Neural cell (in vitro differentiated cells): ENCODE measurements at regions not wholly inside any gene's neighbourhood (a gene's known extent, or its start where the extent isn't known, plus 50 kb on each side); places are given as distances from the start of the nearest gene placed in this dataset.

Experiments used
- EZH2 ChIP-seq: fragments of 200-600, 300-800 bp; shearing (Covaris generic), sonication (generic); IDR thresholded peaks from 2 replicates; pipeline ENCODE4 v1.6.1; 2014; ENCODE audit warnings: antibody characterized with exemption, low read length, borderline replicate concordance, mild to moderate bottlenecking; ENCODE audit not compliant: insufficient read depth, poor library complexity, severe bottlenecking
- TF ChIP-seq, protein P1 (sequence below): fragments of 450-650 bp; IDR thresholded peaks from 2 replicates; pipeline ENCODE4 v1.5.1; 2014; ENCODE audit warnings: antibody characterized with exemption, mild to moderate bottlenecking, moderate library complexity; ENCODE audit not compliant: poor library complexity, severe bottlenecking
- TF ChIP-seq, protein P2 (sequence below): IDR thresholded peaks from 2 replicates; pipeline ENCODE4 v1.6.1; 2012; ENCODE audit warnings: borderline replicate concordance

- TF ChIP-seq, protein P1, sequence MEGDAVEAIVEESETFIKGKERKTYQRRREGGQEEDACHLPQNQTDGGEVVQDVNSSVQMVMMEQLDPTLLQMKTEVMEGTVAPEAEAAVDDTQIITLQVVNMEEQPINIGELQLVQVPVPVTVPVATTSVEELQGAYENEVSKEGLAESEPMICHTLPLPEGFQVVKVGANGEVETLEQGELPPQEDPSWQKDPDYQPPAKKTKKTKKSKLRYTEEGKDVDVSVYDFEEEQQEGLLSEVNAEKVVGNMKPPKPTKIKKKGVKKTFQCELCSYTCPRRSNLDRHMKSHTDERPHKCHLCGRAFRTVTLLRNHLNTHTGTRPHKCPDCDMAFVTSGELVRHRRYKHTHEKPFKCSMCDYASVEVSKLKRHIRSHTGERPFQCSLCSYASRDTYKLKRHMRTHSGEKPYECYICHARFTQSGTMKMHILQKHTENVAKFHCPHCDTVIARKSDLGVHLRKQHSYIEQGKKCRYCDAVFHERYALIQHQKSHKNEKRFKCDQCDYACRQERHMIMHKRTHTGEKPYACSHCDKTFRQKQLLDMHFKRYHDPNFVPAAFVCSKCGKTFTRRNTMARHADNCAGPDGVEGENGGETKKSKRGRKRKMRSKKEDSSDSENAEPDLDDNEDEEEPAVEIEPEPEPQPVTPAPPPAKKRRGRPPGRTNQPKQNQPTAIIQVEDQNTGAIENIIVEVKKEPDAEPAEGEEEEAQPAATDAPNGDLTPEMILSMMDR, result no peak
- TF ChIP-seq, protein P2, sequence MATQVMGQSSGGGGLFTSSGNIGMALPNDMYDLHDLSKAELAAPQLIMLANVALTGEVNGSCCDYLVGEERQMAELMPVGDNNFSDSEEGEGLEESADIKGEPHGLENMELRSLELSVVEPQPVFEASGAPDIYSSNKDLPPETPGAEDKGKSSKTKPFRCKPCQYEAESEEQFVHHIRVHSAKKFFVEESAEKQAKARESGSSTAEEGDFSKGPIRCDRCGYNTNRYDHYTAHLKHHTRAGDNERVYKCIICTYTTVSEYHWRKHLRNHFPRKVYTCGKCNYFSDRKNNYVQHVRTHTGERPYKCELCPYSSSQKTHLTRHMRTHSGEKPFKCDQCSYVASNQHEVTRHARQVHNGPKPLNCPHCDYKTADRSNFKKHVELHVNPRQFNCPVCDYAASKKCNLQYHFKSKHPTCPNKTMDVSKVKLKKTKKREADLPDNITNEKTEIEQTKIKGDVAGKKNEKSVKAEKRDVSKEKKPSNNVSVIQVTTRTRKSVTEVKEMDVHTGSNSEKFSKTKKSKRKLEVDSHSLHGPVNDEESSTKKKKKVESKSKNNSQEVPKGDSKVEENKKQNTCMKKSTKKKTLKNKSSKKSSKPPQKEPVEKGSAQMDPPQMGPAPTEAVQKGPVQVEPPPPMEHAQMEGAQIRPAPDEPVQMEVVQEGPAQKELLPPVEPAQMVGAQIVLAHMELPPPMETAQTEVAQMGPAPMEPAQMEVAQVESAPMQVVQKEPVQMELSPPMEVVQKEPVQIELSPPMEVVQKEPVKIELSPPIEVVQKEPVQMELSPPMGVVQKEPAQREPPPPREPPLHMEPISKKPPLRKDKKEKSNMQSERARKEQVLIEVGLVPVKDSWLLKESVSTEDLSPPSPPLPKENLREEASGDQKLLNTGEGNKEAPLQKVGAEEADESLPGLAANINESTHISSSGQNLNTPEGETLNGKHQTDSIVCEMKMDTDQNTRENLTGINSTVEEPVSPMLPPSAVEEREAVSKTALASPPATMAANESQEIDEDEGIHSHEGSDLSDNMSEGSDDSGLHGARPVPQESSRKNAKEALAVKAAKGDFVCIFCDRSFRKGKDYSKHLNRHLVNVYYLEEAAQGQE, result no peak
- no peak for TF ChIP-seq EZH2
These were observed 63.0 kb upstream of the MED9 start for GRCh38 chr17:17413821-17414220.
